ENCODE measurements at regions not wholly inside any gene's neighbourhood (a gene's known extent, or its start where the extent isn't known, plus 50 kb on each side); places are given as distances from the start of the nearest gene placed in this dataset.

DNA sequence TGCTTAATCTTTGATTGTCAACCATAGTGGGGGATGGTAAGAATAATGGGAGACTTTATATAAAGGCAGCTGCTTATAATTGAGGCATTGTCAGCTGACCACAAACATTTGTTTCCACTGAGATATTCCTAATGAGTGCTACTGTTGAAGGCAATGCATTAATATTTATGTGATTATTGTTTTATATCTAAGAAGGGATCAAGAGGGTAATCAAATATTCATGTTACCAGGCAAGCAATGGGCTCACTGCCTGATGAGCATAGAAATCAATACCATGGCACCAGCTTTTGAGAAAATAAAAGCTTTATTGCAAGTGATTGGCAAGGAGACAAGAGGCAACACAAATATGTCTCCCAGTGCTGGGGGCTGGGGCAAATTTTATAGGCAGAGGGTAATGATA is 706.7 kb upstream of the ADAMTS5 start:
- TF ChIP-seq, protein P1, sequence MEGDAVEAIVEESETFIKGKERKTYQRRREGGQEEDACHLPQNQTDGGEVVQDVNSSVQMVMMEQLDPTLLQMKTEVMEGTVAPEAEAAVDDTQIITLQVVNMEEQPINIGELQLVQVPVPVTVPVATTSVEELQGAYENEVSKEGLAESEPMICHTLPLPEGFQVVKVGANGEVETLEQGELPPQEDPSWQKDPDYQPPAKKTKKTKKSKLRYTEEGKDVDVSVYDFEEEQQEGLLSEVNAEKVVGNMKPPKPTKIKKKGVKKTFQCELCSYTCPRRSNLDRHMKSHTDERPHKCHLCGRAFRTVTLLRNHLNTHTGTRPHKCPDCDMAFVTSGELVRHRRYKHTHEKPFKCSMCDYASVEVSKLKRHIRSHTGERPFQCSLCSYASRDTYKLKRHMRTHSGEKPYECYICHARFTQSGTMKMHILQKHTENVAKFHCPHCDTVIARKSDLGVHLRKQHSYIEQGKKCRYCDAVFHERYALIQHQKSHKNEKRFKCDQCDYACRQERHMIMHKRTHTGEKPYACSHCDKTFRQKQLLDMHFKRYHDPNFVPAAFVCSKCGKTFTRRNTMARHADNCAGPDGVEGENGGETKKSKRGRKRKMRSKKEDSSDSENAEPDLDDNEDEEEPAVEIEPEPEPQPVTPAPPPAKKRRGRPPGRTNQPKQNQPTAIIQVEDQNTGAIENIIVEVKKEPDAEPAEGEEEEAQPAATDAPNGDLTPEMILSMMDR (IDR thresholded peaks at IDR 0.05), result no peak
- no peak for TF ChIP-seq POLR2A (IDR thresholded peaks at IDR 0.05)
